CD14-positive monocyte (primary cell): ENCODE measurements at regions not wholly inside any gene's neighbourhood (a gene's known extent, or its start where the extent isn't known, plus 50 kb on each side); places are given as distances from the start of the nearest gene placed in this dataset.

Source experiments
- DNase-seq, 3 donors: peaks; one replicate each; pipeline ENCODE4 v3.0.0-alpha.2; 2011 to 2022
- H2AFZ ChIP-seq: 2 replicates; pipeline ENCODE4 v1.6.0; 2012; ENCODE audit warnings: mild to moderate bottlenecking, low read depth, low read length, inconsistent platforms; ENCODE audit not compliant: insufficient read depth, poor library complexity, severe bottlenecking
- H3K27ac ChIP-seq, 2 donors: 1 replicate in 1 of 2; 2 replicates in 1 of 2; pipeline ENCODE4 v1.5.1; 2012 to 2013; ENCODE audit warnings: low read length in 2 of 2, control low read depth in 1 of 2, inconsistent platforms in 1 of 2, low read depth in 1 of 2, mild to moderate bottlenecking in 1 of 2
- H3K27me3 ChIP-seq, 2 donors: one replicate each; pipeline versions ENCODE4 v1.6.0 to v1.6.1; 2011 to 2013; ENCODE audit warnings: low read length in 2 of 2; ENCODE audit not compliant: control insufficient read depth in 2 of 2, insufficient read depth in 2 of 2
- H3K36me3 ChIP-seq, 2 donors: replicated peaks in 1 of 2; 1 replicate in 1 of 2; 2 replicates in 1 of 2; pipeline versions ENCODE4 v1.5.1 to v1.6.1; 2012 to 2013; ENCODE audit warnings: low read length in 2 of 2, control low read depth in 1 of 2, inconsistent platforms in 1 of 2, mild to moderate bottlenecking in 1 of 2; ENCODE audit not compliant: insufficient read depth in 2 of 2, control insufficient read depth in 1 of 2
- H3K4me1 ChIP-seq, 2 donors: 1 replicate in 1 of 2; 2 replicates in 1 of 2; pipeline versions ENCODE4 v1.5.1 to v1.6.1; 2012 to 2013; ENCODE audit warnings: low read length in 2 of 2, control low read depth in 1 of 2, inconsistent platforms in 1 of 2, mild to moderate bottlenecking in 1 of 2, moderate library complexity in 1 of 2; ENCODE audit not compliant: insufficient read depth in 2 of 2, control insufficient read depth in 1 of 2
- H3K4me2 ChIP-seq: replicated peaks from 2 replicates; pipeline ENCODE3; 2012; ENCODE audit warnings: low read length, moderate library complexity, mild to moderate bottlenecking; ENCODE audit not compliant: poor library complexity, severe bottlenecking; ENCODE audit errors: extremely low read depth
- H3K4me3 ChIP-seq, 3 experiments: fragments of 200-600 bp in 1 of 3; sonication (generic) in 1 of 3; replicated peaks in 1 of 3; 1 replicate in 2 of 3; 2 replicates in 1 of 3; pipeline ENCODE4 v1.5.1; 2011 to 2013; ENCODE audit warnings: low read length in 3 of 3, mild to moderate bottlenecking in 3 of 3, control low read depth in 2 of 3, low read depth in 2 of 3, inconsistent platforms in 1 of 3, moderate library complexity in 1 of 3
- H3K79me2 ChIP-seq: 2 replicates; pipeline ENCODE4 v1.6.0; 2012; ENCODE audit warnings: mild to moderate bottlenecking, control low read depth, inconsistent platforms, low read length, moderate library complexity; ENCODE audit not compliant: insufficient read depth
- H3K9ac ChIP-seq: 2 replicates; pipeline ENCODE4 v1.6.0; 2017; ENCODE audit warnings: low read length, mild to moderate bottlenecking; ENCODE audit not compliant: insufficient read depth, poor library complexity, severe bottlenecking
- H3K9me3 ChIP-seq, 2 donors: replicated peaks in 1 of 2; 1 replicate in 1 of 2; 2 replicates in 1 of 2; pipeline versions ENCODE4 v1.5.1 to v1.6.1; 2012 to 2013; ENCODE audit warnings: low read length in 2 of 2, control low read depth in 1 of 2; ENCODE audit not compliant: control insufficient read depth in 1 of 2, insufficient read depth in 1 of 2
- H4K20me1 ChIP-seq: 2 replicates; pipeline ENCODE4 v1.6.0; 2012; ENCODE audit warnings: mild to moderate bottlenecking, low read length, control low read depth, moderate library complexity; ENCODE audit not compliant: insufficient read depth
- H3K27ac Mint-ChIP-seq, 7 donors: one replicate each; pipeline ENCODE4 v1.8.0; 2020; ENCODE audit warnings: mild to moderate bottlenecking in 7 of 7, mixed read lengths in 7 of 7, moderate library complexity in 6 of 7, inconsistent platforms in 2 of 7
- H3K27me3 Mint-ChIP-seq, 3 donors: one replicate each; pipeline ENCODE4 v1.8.0; 2021 to 2022; ENCODE audit warnings: low read depth in 3 of 3, mild to moderate bottlenecking in 3 of 3, mixed read lengths in 3 of 3, moderate library complexity in 3 of 3, inconsistent platforms in 1 of 3
- H3K36me3 Mint-ChIP-seq, 2 donors: one replicate each; pipeline ENCODE4 v1.8.0; 2020; ENCODE audit warnings: mixed read lengths in 2 of 2, inconsistent platforms in 1 of 2, mild to moderate bottlenecking in 1 of 2
- H3K4me1 Mint-ChIP-seq: one replicate; pipeline ENCODE4 v1.8.0; 2020; ENCODE audit warnings: mild to moderate bottlenecking, mixed read lengths
- H3K4me3 Mint-ChIP-seq, 2 donors: one replicate each; pipeline ENCODE4 v1.8.0; 2020; ENCODE audit warnings: mild to moderate bottlenecking in 2 of 2, mixed read lengths in 2 of 2, moderate library complexity in 1 of 2
- H3K9me3 Mint-ChIP-seq, 7 donors: one replicate each; pipeline ENCODE4 v1.8.0; 2020 to 2022; ENCODE audit warnings: mixed read lengths in 7 of 7, mild to moderate bottlenecking in 6 of 7, moderate library complexity in 6 of 7, inconsistent platforms in 2 of 7
- WGBS: methylation state at CpG from one replicate; pipeline ENCODE4 v1.1.5; 2013; ENCODE audit warnings: missing lambda C conversion rate; ENCODE audit not compliant: insufficient coverage; 5-methylcytosine and 5-hydroxymethylcytosine counted together
- intact Hi-C, 2 donors: fragments of 100-400 bp; cut with micrococcal nuclease; formaldehyde crosslinking; loops; one replicate each; pipeline versions ENCODE4 v1.15.0 to v1.15.1; 2023
- TF ChIP-seq, protein P1 (sequence below): fragments of 200-600 bp; IDR thresholded peaks from one replicate; pipeline ENCODE4 v1.8.0; 2022; ENCODE audit warnings: antibody characterized with exemption, mild to moderate bottlenecking

DNA sequence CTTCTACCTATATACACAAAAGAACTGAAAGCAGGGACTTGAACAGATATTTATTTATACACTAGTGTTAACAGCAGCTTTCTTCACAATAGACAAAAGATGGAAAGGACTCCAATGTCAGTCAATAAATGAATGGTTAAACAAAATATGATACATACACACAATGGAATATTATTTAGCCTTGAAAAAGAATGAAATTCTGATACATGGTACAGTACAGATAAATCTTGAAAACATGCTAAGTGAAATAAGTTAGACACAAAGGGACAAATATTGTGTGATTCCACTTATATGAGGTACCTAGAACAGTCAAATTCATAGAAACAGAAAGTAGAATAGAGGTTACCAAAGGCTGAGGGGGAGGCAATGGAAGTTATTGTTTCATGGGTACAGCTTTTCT, 79.8 kb upstream of the ADTRP start:
- Mint-ChIP-seq H3K4me1 (peaks cover 10% of the 10 kb centered on the region), H3K27me3 (peaks cover 0 to 3% (median 0%) of the 10 kb centered on the region in 3 donors), H3K9me3 (peaks cover 0 to 6% (median 0%) of the 10 kb centered on the region in 7 donors), H3K27ac (no peak overlapping the region), H3K36me3 (no peaks in the 10 kb centered on the region), H3K4me3 (no peak overlapping the region)
- Histone ChIP-seq H3K4me3 (no peak overlapping the region), H3K9me3 (peaks cover 0 to 4% of the 10 kb centered on the region in 2 donors), H4K20me1 (no peaks in the 10 kb centered on the region), H3K36me3 (no peaks in the 10 kb centered on the region), H3K4me1 (peaks cover 12 to 15% of the 10 kb centered on the region in 2 donors), H3K27me3 (no peaks in the 10 kb centered on the region), H3K27ac (no peak overlapping the region), H2AFZ (no peak overlapping the region), H3K79me2 (no peaks in the 10 kb centered on the region), H3K9ac (no peak overlapping the region), H3K4me2 (no peak overlapping the region)
- intact Hi-C loops = no loop called here
- no peak for DNase-seq
- TF ChIP-seq, protein P1, sequence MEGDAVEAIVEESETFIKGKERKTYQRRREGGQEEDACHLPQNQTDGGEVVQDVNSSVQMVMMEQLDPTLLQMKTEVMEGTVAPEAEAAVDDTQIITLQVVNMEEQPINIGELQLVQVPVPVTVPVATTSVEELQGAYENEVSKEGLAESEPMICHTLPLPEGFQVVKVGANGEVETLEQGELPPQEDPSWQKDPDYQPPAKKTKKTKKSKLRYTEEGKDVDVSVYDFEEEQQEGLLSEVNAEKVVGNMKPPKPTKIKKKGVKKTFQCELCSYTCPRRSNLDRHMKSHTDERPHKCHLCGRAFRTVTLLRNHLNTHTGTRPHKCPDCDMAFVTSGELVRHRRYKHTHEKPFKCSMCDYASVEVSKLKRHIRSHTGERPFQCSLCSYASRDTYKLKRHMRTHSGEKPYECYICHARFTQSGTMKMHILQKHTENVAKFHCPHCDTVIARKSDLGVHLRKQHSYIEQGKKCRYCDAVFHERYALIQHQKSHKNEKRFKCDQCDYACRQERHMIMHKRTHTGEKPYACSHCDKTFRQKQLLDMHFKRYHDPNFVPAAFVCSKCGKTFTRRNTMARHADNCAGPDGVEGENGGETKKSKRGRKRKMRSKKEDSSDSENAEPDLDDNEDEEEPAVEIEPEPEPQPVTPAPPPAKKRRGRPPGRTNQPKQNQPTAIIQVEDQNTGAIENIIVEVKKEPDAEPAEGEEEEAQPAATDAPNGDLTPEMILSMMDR = no peak

DNA sequence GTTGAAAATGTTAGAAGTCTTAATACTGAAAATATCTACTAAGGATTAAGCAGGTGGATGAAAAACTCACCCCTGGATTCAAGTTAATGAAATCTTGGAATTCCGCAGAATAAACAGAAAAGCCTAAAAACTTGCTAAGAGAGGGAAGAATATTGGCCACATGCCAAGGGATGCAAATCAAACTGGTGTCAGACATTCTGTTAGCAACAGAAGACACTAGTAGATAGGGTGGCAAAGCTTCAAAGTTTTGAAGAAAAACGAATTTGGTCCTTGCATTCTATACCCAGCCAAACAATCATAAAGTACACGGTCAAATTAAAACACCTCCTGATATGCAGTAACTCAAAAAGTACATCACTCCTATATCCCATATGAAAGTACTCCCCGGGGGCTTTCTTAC, 77.1 kb upstream of the ADTRP start:
- Histone ChIP-seq H3K27ac (no peak overlapping the region), H4K20me1 (no peaks in the 10 kb centered on the region), H2AFZ (no peak overlapping the region), H3K4me2 (no peak overlapping the region), H3K9me3 (no peaks in the 10 kb centered on the region), H3K36me3 (no peaks in the 10 kb centered on the region), H3K79me2 (no peaks in the 10 kb centered on the region), H3K9ac (no peak overlapping the region), H3K4me1 (peaks cover 17 to 20% of the 10 kb centered on the region in 2 donors), H3K4me3 (no peak overlapping the region), H3K27me3 (no peaks in the 10 kb centered on the region)
- DNase-seq = no peak
- TF ChIP-seq, protein P1 = no peak
- Mint-ChIP-seq H3K4me1 (peaks cover 16% of the 10 kb centered on the region), H3K36me3 (no peaks in the 10 kb centered on the region), H3K27me3 (peaks cover 0 to 3% (median 2%) of the 10 kb centered on the region in 3 donors), H3K4me3 (no peak overlapping the region), H3K27ac (no peak overlapping the region), H3K9me3 (peaks cover 0 to 4% (median 0%) of the 10 kb centered on the region in 7 donors)
- intact Hi-C loops = no loop called here
- WGBS = 100% methylated on average over 1 of the region's 4 CpGs
